ENCODE measurements at regions not wholly inside any gene's neighbourhood (a gene's known extent, or its start where the extent isn't known, plus 50 kb on each side); places are given as distances from the start of the nearest gene placed in this dataset.
"Not testable (repeated sequence)": the region's sequence is repeated elsewhere in the genome, so short reads cannot be mapped to it uniquely, and the experiment has no call there.

DNA sequence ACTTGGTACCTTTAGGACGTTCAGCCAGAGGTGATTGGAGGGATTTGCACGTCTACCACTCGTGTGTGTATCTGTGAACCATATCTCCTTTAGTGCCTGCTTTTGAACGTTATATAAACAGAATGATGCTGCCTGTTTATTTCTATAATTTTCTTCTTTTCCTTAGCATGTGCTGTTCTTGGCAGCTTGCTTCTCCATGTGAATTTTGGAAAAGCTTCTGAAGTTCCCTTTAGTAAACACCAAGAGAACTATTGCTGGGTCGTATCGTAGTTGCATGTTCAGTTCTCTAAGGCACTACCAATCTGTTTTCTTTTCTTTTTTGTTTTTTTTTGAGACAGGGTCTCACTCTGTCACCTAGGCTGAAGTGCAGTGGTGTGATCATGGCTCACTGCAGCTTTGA lies 73.8 kb upstream of the FANCC start:
- not testable (repeated sequence) for DNase-seq

DNA sequence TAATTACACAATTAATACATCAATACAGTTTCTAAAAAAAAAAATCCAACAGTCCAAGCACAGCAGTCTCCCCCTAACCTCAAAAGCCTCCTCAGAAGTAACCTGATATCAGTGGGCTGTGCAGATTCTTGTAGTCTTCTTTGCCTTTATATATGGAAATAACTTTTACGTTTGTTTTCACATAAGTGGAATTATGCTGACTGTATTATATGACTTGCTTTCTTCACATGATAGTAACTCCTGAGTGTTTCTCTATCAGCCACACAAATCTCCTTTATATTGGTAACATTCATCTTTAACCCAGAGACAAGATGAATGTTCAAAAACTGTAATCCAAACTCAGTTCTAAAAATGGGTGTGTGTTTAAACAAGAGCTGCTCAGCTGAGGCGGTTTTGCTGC lies 71.9 kb upstream of the FANCC start:
- no peak for DNase-seq

DNA sequence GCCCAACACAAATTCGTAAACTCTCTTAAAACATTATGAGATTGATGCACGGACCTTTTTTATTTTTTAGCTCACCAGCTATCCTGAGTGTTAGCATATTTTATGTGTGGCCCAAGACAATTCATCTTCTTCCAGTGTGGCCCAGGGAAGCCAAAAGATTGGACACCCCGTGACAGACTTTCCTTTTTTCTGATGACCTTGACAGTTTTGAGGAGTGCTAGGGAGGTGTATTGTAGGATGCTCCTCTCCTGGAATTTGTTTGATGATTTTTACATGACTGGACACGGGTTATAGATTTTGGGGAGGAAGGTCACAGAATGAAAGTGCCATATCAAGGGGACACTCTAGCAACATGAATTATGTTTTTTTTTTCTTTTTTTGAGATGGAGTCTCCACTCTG lies 69.3 kb upstream of the FANCC start:
- DNase-seq, result no peak

GRCh38 chr9:95385521-95385920 lies 68.0 kb upstream of the FANCC start:
- no peak for DNase-seq

- DNase-seq, result no peak
Observed at GRCh38 chr9:95383845-95384244, 66.3 kb upstream of the FANCC start.

- DNase-seq, result no peak
Observed at GRCh38 chr9:95383185-95383676, 65.7 kb upstream of the FANCC start.

GRCh38 chr9:95382433-95382832 lies 64.9 kb upstream of the FANCC start:
- no peak for DNase-seq

DNA sequence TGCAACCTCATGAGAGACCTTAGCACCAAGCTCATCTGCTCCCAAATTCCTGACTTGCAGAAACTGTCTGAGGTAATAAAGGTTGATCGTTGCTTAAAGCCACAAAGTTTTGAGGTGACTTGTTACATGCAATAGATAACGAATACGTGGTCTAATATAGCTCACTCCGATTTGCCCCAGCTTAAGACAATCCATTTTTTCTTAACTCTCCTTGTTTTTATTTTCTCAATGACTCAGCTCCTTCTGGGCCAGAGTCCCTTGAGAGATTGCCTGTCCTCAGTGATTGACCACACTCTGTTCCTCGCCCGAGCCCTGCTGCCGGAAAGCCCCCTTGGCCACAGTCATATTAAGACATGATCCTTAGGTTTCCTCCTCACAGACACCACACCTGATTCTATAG lies 63.7 kb upstream of the FANCC start:
- no peak for DNase-seq

DNA sequence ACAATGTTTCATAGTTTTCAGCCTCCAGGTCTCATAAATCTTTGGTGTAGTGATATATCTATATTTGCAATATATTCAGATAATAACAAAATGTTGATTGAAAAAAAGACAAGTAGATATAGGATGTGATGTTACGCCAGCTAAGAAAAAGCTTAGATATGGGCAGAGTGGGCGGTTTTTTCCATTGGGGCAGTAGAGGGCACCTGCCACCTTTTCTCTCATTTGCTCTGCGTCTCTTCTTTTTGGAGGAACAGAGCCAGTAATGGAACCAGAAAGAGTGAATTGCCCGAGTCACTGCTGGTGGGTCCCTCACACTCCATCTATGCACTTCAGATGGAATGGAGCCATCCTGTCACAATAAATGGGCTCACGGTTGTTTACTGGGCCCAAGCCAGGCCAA lies 62.1 kb upstream of the FANCC start:
- DNase-seq, result peak in 1 of 2 experiments; percentile 16

- no peak for DNase-seq
Observed at GRCh38 chr9:95373782-95374487, 56.4 kb upstream of the FANCC start.

GRCh38 chr9:95373069-95373681 lies 55.7 kb upstream of the FANCC start:
- no peak for DNase-seq

GRCh38 chr9:95370064-95370463 lies 52.6 kb upstream of the FANCC start:
- no peak for DNase-seq

DNA sequence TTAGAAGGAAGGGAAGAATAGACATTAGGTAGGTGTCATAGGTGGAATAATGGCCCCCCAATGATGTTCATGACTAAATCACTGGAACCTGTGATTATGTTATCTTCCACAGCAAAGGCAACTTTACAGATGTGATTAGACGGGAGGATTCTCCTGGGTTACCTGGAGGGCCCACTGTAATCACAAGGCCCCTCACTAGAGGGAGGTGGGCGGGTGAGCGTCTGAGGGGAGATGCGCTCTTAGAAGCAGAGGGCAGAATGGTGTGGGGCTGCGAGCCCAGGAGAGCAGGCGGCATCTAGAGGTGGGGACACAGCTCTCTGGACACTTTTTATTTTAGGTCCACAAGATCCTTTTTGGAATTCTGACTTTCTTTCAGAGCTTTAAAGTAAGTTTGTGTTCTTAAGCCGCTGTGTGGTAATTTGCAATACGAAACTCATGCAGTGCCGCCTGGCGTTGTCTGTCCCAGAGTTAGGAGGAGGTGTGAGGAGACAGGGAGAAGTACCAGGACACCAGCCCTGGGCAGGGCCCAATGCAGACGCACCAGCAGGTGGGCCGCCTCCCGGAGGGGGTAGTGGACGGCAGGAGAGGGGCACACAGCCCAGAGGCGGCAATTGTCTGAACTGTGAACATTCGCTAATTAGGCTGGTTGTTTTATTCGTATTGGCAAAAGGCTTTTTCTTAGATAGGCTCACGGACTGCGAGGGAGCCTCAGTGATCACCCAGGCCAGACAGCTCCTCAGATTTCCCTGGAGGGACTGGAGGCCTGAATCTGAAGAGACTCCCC lies 51.1 kb upstream of the FANCC start:
- DNase-seq, result no peak
